AG09319 (cell line): ENCODE measurements at regions not wholly inside any gene's neighbourhood (a gene's known extent, or its start where the extent isn't known, plus 50 kb on each side); places are given as distances from the start of the nearest gene placed in this dataset.
"Not testable (repeated sequence)": the region's sequence is repeated elsewhere in the genome, so short reads cannot be mapped to it uniquely, and the experiment has no call there.

Experiments used
- DNase-seq: peaks from one replicate; pipeline ENCODE4 v3.0.0-alpha.2; 2010; ENCODE audit warnings: low read depth; ENCODE audit errors: extremely low read depth
- TF ChIP-seq, protein P1 (sequence below): IDR thresholded peaks from 2 replicates; pipeline ENCODE4 v1.5.1; 2011; ENCODE audit warnings: low read depth, mild to moderate bottlenecking, inconsistent platforms, low read length, moderate library complexity

- no peak for DNase-seq
- TF ChIP-seq, protein P1, sequence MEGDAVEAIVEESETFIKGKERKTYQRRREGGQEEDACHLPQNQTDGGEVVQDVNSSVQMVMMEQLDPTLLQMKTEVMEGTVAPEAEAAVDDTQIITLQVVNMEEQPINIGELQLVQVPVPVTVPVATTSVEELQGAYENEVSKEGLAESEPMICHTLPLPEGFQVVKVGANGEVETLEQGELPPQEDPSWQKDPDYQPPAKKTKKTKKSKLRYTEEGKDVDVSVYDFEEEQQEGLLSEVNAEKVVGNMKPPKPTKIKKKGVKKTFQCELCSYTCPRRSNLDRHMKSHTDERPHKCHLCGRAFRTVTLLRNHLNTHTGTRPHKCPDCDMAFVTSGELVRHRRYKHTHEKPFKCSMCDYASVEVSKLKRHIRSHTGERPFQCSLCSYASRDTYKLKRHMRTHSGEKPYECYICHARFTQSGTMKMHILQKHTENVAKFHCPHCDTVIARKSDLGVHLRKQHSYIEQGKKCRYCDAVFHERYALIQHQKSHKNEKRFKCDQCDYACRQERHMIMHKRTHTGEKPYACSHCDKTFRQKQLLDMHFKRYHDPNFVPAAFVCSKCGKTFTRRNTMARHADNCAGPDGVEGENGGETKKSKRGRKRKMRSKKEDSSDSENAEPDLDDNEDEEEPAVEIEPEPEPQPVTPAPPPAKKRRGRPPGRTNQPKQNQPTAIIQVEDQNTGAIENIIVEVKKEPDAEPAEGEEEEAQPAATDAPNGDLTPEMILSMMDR: peak; percentile 33
Measured at GRCh38 chrX:78555401-78555980, 103.6 kb downstream of the RTL3 start.

- DNase-seq: not testable (repeated sequence)
Measured at GRCh38 chrX:78552628-78553027, 106.5 kb downstream of the RTL3 start.

DNA sequence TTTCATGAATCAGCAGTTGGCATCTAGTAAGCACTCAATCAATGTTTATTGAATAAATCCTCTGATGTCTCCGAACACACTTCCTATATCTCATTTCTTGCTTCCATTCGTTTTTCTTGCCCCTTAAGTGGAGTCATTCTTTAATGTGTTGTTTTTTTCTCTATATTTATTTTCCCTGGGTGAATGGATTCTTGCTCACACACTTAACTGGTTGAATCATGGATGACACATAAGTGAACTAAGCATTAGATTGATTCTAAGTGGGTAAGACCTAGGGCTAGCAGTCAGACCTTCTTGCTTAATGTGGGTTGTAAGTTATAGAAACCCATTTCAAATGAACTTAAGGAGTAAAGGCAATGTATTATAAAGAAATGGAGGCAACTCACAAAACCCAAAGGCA lies 111.1 kb downstream of the RTL3 start:
- TF ChIP-seq, protein P1: no peak

GRCh38 chrX:78545233-78545632 lies 113.9 kb downstream of the RTL3 start:
- TF ChIP-seq, protein P1: no peak

More for the DNA sequence above, 111.1 kb downstream of the RTL3 start:
- DNase-seq: no peak

GRCh38 chrX:78543281-78543680 lies 115.8 kb downstream of the RTL3 start:
- DNase-seq: no peak
- TF ChIP-seq, protein P1: no peak

More at GRCh38 chrX:78545233-78545632, 113.9 kb downstream of the RTL3 start:
- DNase-seq: no peak

DNA sequence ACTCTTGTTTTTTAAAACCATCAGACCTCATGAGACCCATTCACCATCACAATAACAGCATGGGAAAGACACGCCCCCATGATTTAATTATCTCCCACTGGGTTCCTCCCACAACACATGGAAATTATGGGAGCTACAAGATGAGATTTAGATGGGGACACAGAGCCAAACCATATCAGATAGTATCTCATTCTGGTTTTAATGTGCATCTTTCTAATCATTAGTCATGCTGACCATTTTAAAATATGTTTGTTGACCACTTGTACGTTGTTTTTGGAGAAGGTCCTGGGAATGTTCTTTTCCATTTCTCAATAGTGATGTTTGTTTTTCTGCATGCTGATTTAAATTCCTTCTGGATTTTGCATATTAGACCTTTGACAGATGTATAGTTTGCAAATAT lies 119.0 kb downstream of the RTL3 start:
- DNase-seq: no peak
- TF ChIP-seq, protein P1: no peak

GRCh38 chrX:78534221-78534620 lies 124.9 kb downstream of the RTL3 start:
- DNase-seq: no peak
- TF ChIP-seq, protein P1: no peak

DNA sequence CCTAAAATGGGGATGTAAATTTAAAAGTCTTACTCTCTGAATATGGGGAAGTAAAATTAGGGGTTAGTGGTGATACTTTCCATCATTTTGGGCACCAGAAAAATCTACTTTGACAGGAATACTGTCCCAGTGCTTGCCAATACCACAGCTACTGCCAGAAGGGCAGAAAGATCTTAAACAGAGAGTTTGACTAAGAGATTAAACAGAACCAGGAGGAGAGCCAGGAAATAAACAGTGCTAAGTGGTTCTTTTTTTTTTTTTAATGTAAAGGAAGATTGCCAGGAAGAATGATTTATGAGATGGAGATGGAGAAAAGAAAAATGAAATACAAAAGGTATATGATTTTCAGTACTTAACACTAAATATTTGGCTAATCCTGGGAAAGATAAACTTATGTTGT lies 126.8 kb downstream of the RTL3 start:
- TF ChIP-seq, protein P1: no peak
- DNase-seq: no peak
